HEK293T (cell line): ENCODE measurements at regions not wholly inside any gene's neighbourhood (a gene's known extent, or its start where the extent isn't known, plus 50 kb on each side); places are given as distances from the start of the nearest gene placed in this dataset.

Source experiments
- BHLHE40 ChIP-seq: fragments of 450-650 bp; IDR thresholded peaks from 2 replicates; pipeline ENCODE4 v1.6.1; 2016; ENCODE audit warnings: mild to moderate bottlenecking, moderate library complexity, borderline replicate concordance
- CTBP1 ChIP-seq: fragments of 450-650 bp; IDR thresholded peaks from 2 replicates; pipeline ENCODE4 v1.6.1; 2016; ENCODE audit warnings: borderline replicate concordance
- ELF4 ChIP-seq: fragments of 450-650 bp; IDR thresholded peaks from 2 replicates; pipeline ENCODE4 v1.6.1; 2017; ENCODE audit warnings: antibody characterized with exemption
- FOXK2 ChIP-seq: fragments of 450-650 bp; IDR thresholded peaks from 2 replicates; pipeline ENCODE4 v1.6.1; 2016; ENCODE audit warnings: mild to moderate bottlenecking
- FOXM1 ChIP-seq: fragments of 450-650 bp; IDR thresholded peaks from 2 replicates; pipeline ENCODE4 v1.6.1; 2017; ENCODE audit warnings: mild to moderate bottlenecking, borderline replicate concordance
- HDGF ChIP-seq: fragments of 450-650 bp; IDR thresholded peaks from 2 replicates; pipeline ENCODE4 v1.6.1; 2017; ENCODE audit warnings: antibody characterized with exemption, borderline replicate concordance
- L3MBTL2 ChIP-seq: fragments of 450-650 bp; conservative IDR thresholded peaks from 2 replicates; pipeline ENCODE4 v1.6.1; 2016; ENCODE audit warnings: mild to moderate bottlenecking
- SP1 ChIP-seq: fragments of 450-650 bp; IDR thresholded peaks from 2 replicates; pipeline ENCODE4 v1.6.1; 2017
- SUZ12 ChIP-seq: fragments of 450-650 bp; IDR thresholded peaks from 2 replicates; pipeline ENCODE4 v1.6.1; 2016; ENCODE audit warnings: mild to moderate bottlenecking
- TARDBP ChIP-seq: fragments of 450-650 bp; IDR thresholded peaks from 2 replicates; pipeline ENCODE4 v1.6.1; 2016
- ZNF384 ChIP-seq: fragments of 450-650 bp; IDR thresholded peaks from 2 replicates; pipeline ENCODE4 v1.6.1; 2016

- TF ChIP-seq HDGF (no peak), SP1 (no peak), BHLHE40 (no peak), FOXM1 (no peak), CTBP1 (no peak), FOXK2 (no peak), TARDBP (no peak), SUZ12 (no peak), ELF4 (no peak), ZNF384 (no peak), L3MBTL2 (no peak)
Measured at GRCh38 chr7:41431671-41432070, 271.2 kb downstream of the INHBA start.
